ENCODE measurements at regions not wholly inside any gene's neighbourhood (a gene's known extent, or its start where the extent isn't known, plus 50 kb on each side); places are given as distances from the start of the nearest gene placed in this dataset.

GRCh38 chr4:153107246-153107645, 97.0 kb upstream of the TRIM2 start:
- TF ChIP-seq CTCF (IDR thresholded peaks at IDR 0.05) (no peak), POLR2A (IDR thresholded peaks at IDR 0.05) (no peak)

All from adrenal gland (tissue), 5 donors.